Neural progenitor cell (in vitro differentiated cells): ENCODE measurements at regions not wholly inside any gene's neighbourhood (a gene's known extent, or its start where the extent isn't known, plus 50 kb on each side); places are given as distances from the start of the nearest gene placed in this dataset.

ENCODE experiments used
- DNase-seq: peaks from one replicate; pipeline ENCODE4 v3.0.0-alpha.2; 2016; ENCODE audit warnings: low spot score
- H2AFZ ChIP-seq: fragments of 200-600 bp; sonication (generic); replicated peaks from 2 replicates; pipeline ENCODE4 v1.6.1; 2016; ENCODE audit warnings: antibody characterized with exemption
- H3F3A ChIP-seq: fragments of 200-600 bp; sonication (generic); 2 replicates; pipeline ENCODE4 v1.6.1; 2016; ENCODE audit warnings: antibody characterized with exemption, low read depth
- H3K27ac ChIP-seq: fragments of 200-600 bp; sonication (generic); 2 replicates; pipeline ENCODE4 v1.5.1; 2016; ENCODE audit warnings: mild to moderate bottlenecking
- H3K27me3 ChIP-seq: fragments of 200-600 bp; sonication (generic); 2 replicates; pipeline ENCODE4 v1.6.1; 2016; ENCODE audit warnings: mild to moderate bottlenecking, moderate library complexity
- H3K36me3 ChIP-seq: fragments of 200-600 bp; sonication (generic); 2 replicates; pipeline ENCODE4 v1.5.1; 2016
- H3K4me1 ChIP-seq: fragments of 200-600 bp; sonication (generic); 2 replicates; pipeline ENCODE4 v1.6.1; 2016; ENCODE audit warnings: mixed run types
- H3K4me2 ChIP-seq: fragments of 200-600 bp; sonication (generic); 2 replicates; pipeline ENCODE4 v1.6.1; 2016
- H3K4me3 ChIP-seq: fragments of 200-600 bp; sonication (generic); 2 replicates; pipeline ENCODE4 v1.5.1; 2016
- H3K79me2 ChIP-seq: fragments of 200-600 bp; sonication (generic); 2 replicates; pipeline ENCODE4 v1.6.1; 2016; ENCODE audit warnings: low read depth
- H3K9ac ChIP-seq: fragments of 200-600 bp; sonication (generic); 2 replicates; pipeline ENCODE4 v1.6.1; 2016
- H3K9me3 ChIP-seq: fragments of 200-600 bp; sonication (generic); 2 replicates; pipeline ENCODE4 v1.5.1; 2016; ENCODE audit warnings: low read depth
- H4K20me1 ChIP-seq: fragments of 200-600 bp; sonication (generic); 2 replicates; pipeline ENCODE4 v1.6.1; 2016; ENCODE audit warnings: low read depth
- H3K27ac Mint-ChIP-seq: 3 replicates; pipeline ENCODE4 v1.8.0; 2021; ENCODE audit warnings: mixed read lengths
- H3K27me3 Mint-ChIP-seq: 2 replicates; pipeline ENCODE4 v1.8.0; 2022; ENCODE audit warnings: low read depth, mild to moderate bottlenecking, inconsistent platforms, moderate library complexity, mixed read lengths; ENCODE audit not compliant: insufficient read depth
- H3K36me3 Mint-ChIP-seq: 3 replicates; pipeline ENCODE4 v1.8.0; 2021; ENCODE audit warnings: mixed read lengths
- H3K4me1 Mint-ChIP-seq: 3 replicates; pipeline ENCODE4 v1.8.0; 2021; ENCODE audit warnings: mixed read lengths
- H3K4me3 Mint-ChIP-seq: 3 replicates; pipeline ENCODE4 v1.8.0; 2021; ENCODE audit warnings: mild to moderate bottlenecking, moderate library complexity, mixed read lengths
- H3K9me3 Mint-ChIP-seq: 3 replicates; pipeline ENCODE4 v1.8.0; 2020; ENCODE audit warnings: mixed read lengths
- CTCF ChIP-seq: fragments of 200-600 bp; sonication (generic); IDR thresholded peaks from 2 replicates; pipeline ENCODE4 v1.5.1; 2017; ENCODE audit warnings: antibody characterized with exemption, mild to moderate bottlenecking
- EZH2 ChIP-seq: fragments of 200-600 bp; sonication (generic); IDR thresholded peaks from 2 replicates; pipeline ENCODE4 v1.6.1; 2017; ENCODE audit warnings: antibody characterized with exemption, mild to moderate bottlenecking, moderate library complexity
- EZH2phosphoT487 ChIP-seq: fragments of 200-600 bp; sonication (generic); IDR thresholded peaks from 2 replicates; pipeline ENCODE4 v1.6.1; 2017; ENCODE audit warnings: antibody characterized with exemption

- H3K27ac Mint-ChIP-seq, result no peak overlapping the region
- H3K4me1 Mint-ChIP-seq, result no peaks in the 10 kb centered on the region
- H3K27me3 Mint-ChIP-seq, result no peaks in the 10 kb centered on the region
- Histone ChIP-seq H3K36me3 (no peaks in the 10 kb centered on the region), H3K27me3 (peaks cover 58% of the 10 kb centered on the region), H3K4me1 (no peaks in the 10 kb centered on the region), H3K9ac (no peak overlapping the region), H2AFZ (peak overlapping the region; percentile 86), H3K4me2 (no peak overlapping the region), H3F3A (no peaks in the 10 kb centered on the region), H4K20me1 (no peaks in the 10 kb centered on the region), H3K79me2 (no peaks in the 10 kb centered on the region), H3K27ac (no peak overlapping the region), H3K9me3 (no peaks in the 10 kb centered on the region), H3K4me3 (no peak overlapping the region)
- TF ChIP-seq EZH2phosphoT487 (no peak), CTCF (peak; percentile 85)
- H3K9me3 Mint-ChIP-seq, result no peaks in the 10 kb centered on the region
- no peaks in the 10 kb centered on the region for H3K36me3 Mint-ChIP-seq
- no peak overlapping the region for H3K4me3 Mint-ChIP-seq
- peak; percentile 78 for DNase-seq
These were observed 60.9 kb upstream of the OR4E1 start for GRCh38 chr14:21734457-21735074.

- TF ChIP-seq CTCF (no peak), EZH2phosphoT487 (no peak), EZH2 (no peak)
- H3K27ac Mint-ChIP-seq, result no peak overlapping the region
These were observed 56.1 kb upstream of the OR4E1 start for GRCh38 chr14:21729703-21730233.

GRCh38 chr14:21725250-21725649 lies 51.6 kb upstream of the OR4E1 start:
- H4K20me1 ChIP-seq, result no peaks in the 10 kb centered on the region
- H3K36me3 Mint-ChIP-seq, result no peaks in the 10 kb centered on the region
- H3K4me3 Mint-ChIP-seq, result no peak overlapping the region
- no peak overlapping the region for H3K27ac ChIP-seq
- no peaks in the 10 kb centered on the region for H3K4me1 ChIP-seq
- H3K27me3 Mint-ChIP-seq, result peaks cover 2% of the 10 kb centered on the region
- H3K4me1 Mint-ChIP-seq, result no peaks in the 10 kb centered on the region
- no peak for DNase-seq
- no peaks in the 10 kb centered on the region for H3K9me3 Mint-ChIP-seq
- H3K9ac ChIP-seq, result no peak overlapping the region
- TF ChIP-seq EZH2 (no peak), EZH2phosphoT487 (no peak), CTCF (no peak)
- H3K36me3 ChIP-seq, result no peaks in the 10 kb centered on the region
- no peak overlapping the region for H3K4me2 ChIP-seq
- H3K4me3 ChIP-seq, result no peak overlapping the region
- H3K79me2 ChIP-seq, result no peaks in the 10 kb centered on the region
- H3K27ac Mint-ChIP-seq, result no peak overlapping the region
- no peak overlapping the region for H2AFZ ChIP-seq
- peaks cover 63% of the 10 kb centered on the region for H3K27me3 ChIP-seq
- H3F3A ChIP-seq, result no peaks in the 10 kb centered on the region
- no peaks in the 10 kb centered on the region for H3K9me3 ChIP-seq

More at GRCh38 chr14:21729703-21730233, 56.1 kb upstream of the OR4E1 start:
- Histone ChIP-seq H3K36me3 (no peaks in the 10 kb centered on the region), H3K9ac (no peak overlapping the region), H3K9me3 (no peaks in the 10 kb centered on the region), H3F3A (no peaks in the 10 kb centered on the region), H3K4me1 (no peaks in the 10 kb centered on the region), H3K27me3 (peaks cover 70% of the 10 kb centered on the region), H3K4me3 (no peak overlapping the region), H3K27ac (no peak overlapping the region), H3K4me2 (no peak overlapping the region), H3K79me2 (no peaks in the 10 kb centered on the region), H4K20me1 (no peaks in the 10 kb centered on the region), H2AFZ (no peak overlapping the region)
- Mint-ChIP-seq H3K36me3 (no peaks in the 10 kb centered on the region), H3K4me1 (no peaks in the 10 kb centered on the region), H3K27me3 (peaks cover 2% of the 10 kb centered on the region), H3K9me3 (no peaks in the 10 kb centered on the region), H3K4me3 (no peak overlapping the region)
- no peak for DNase-seq
